ENCODE measurements at regions not wholly inside any gene's neighbourhood (a gene's known extent, or its start where the extent isn't known, plus 50 kb on each side); places are given as distances from the start of the nearest gene placed in this dataset.

- intact Hi-C loops (cut with DNase I) = no loop called here
- no peak overlapping the region for H3K4me3 ChIP-seq
- H3K36me3 ChIP-seq = no peaks in the 10 kb centered on the region
- no peak for DNase-seq
- H3K9ac ChIP-seq (ENCODE audit: low read depth in 2 of 2, low read length in 2 of 2) = no peak overlapping the region
- no peaks in the 10 kb centered on the region for H3K4me1 ChIP-seq
- H3K9me3 ChIP-seq = no peaks in the 10 kb centered on the region
- peaks cover 5% of the 10 kb centered on the region for H3K27me3 ChIP-seq
- no peak overlapping the region for H3K27ac ChIP-seq
- TF ChIP-seq CTCF (IDR thresholded peaks at IDR 0.05) = no peak
Measured at GRCh38 chr5:6822556-6823343, 109.5 kb downstream of the TENT4A start.

- H3K27me3 ChIP-seq = no peaks in the 10 kb centered on the region
- H3K36me3 ChIP-seq = no peaks in the 10 kb centered on the region
- DNase-seq = no peak
- no peak overlapping the region for H3K4me3 ChIP-seq
- no peak overlapping the region for H3K9ac ChIP-seq (ENCODE audit: low read depth in 2 of 2, low read length in 2 of 2)
- H3K4me1 ChIP-seq = no peaks in the 10 kb centered on the region
- TF ChIP-seq CTCF (IDR thresholded peaks at IDR 0.05) = no peak
- no peaks in the 10 kb centered on the region for H3K9me3 ChIP-seq
- intact Hi-C loops (cut with DNase I) = no loop called here
- H3K27ac ChIP-seq = no peak overlapping the region
Measured at GRCh38 chr5:6823996-6824395, 110.8 kb downstream of the TENT4A start.

GRCh38 chr5:6825678-6826244, 112.5 kb downstream of the TENT4A start:
- no peak for TF ChIP-seq CTCF (IDR thresholded peaks at IDR 0.05)
- H3K27ac ChIP-seq = no peak overlapping the region
- H3K27me3 ChIP-seq = no peaks in the 10 kb centered on the region
- H3K36me3 ChIP-seq = no peaks in the 10 kb centered on the region
- intact Hi-C loops (cut with DNase I) = no loop called here
- no peak for DNase-seq
- H3K9ac ChIP-seq (ENCODE audit: low read depth in 2 of 2, low read length in 2 of 2) = no peak overlapping the region
- H3K4me3 ChIP-seq = no peak overlapping the region
- H3K9me3 ChIP-seq = no peaks in the 10 kb centered on the region
- no peaks in the 10 kb centered on the region for H3K4me1 ChIP-seq

- no peak overlapping the region for H3K9ac ChIP-seq (ENCODE audit: low read depth in 2 of 2, low read length in 2 of 2)
- H3K4me1 ChIP-seq = no peaks in the 10 kb centered on the region
- TF ChIP-seq CTCF (IDR thresholded peaks at IDR 0.05) = no peak
- H3K36me3 ChIP-seq = no peaks in the 10 kb centered on the region
- H3K9me3 ChIP-seq = no peaks in the 10 kb centered on the region
- H3K27me3 ChIP-seq = no peaks in the 10 kb centered on the region
- no peak for DNase-seq
- intact Hi-C loops (cut with DNase I) = no loop called here
- H3K4me3 ChIP-seq = no peak overlapping the region
- no peak overlapping the region for H3K27ac ChIP-seq
Measured at GRCh38 chr5:6826756-6827155, 113.5 kb downstream of the TENT4A start.

- Histone ChIP-seq H3K36me3 (no peaks in the 10 kb centered on the region), H3K9ac (ENCODE audit: low read depth in 2 of 2, low read length in 2 of 2) (no peak overlapping the region), H3K9me3 (no peaks in the 10 kb centered on the region), H3K27me3 (no peaks in the 10 kb centered on the region), H3K4me1 (no peaks in the 10 kb centered on the region), H3K27ac (no peak overlapping the region), H3K4me3 (no peak overlapping the region)
- intact Hi-C loops (cut with DNase I) = no loop called here
- DNase-seq = no peak
- TF ChIP-seq CTCF (IDR thresholded peaks at IDR 0.05) = no peak
Measured at GRCh38 chr5:6827526-6828219, 114.4 kb downstream of the TENT4A start.
